Right atrium auricular region (tissue), 2 donors: ENCODE measurements at regions not wholly inside any gene's neighbourhood (a gene's known extent, or its start where the extent isn't known, plus 50 kb on each side); places are given as distances from the start of the nearest gene placed in this dataset.

Experiments
- DNase-seq: peaks from one replicate; pipeline ENCODE4 v3.0.0-alpha.2; 2019; ENCODE audit warnings: low spot score
- H3K27ac ChIP-seq, 2 donors: fragments of 200-600 bp; sonication (generic); 1 replicate in 1 of 2; 2 replicates in 1 of 2; pipeline ENCODE4 v1.5.1; 2016 to 2019
- H3K27me3 ChIP-seq, 2 donors: fragments of 200-600 bp; sonication (generic); one replicate each; pipeline versions ENCODE4 v1.5.1 to v1.6.0; 2017 to 2019
- H3K36me3 ChIP-seq: fragments of 200-600 bp; sonication (generic); one replicate; pipeline ENCODE4 v1.5.1; 2016
- H3K4me1 ChIP-seq, 2 donors: fragments of 200-600 bp; sonication (generic); one replicate each; pipeline versions ENCODE4 v1.5.1 to v1.6.0; 2017 to 2019
- H3K4me3 ChIP-seq, 2 donors: fragments of 200-600 bp; sonication (generic); 1 replicate in 1 of 2; 2 replicates in 1 of 2; pipeline ENCODE4 v1.5.1; 2017 to 2019; ENCODE audit warnings: mild to moderate bottlenecking in 1 of 2, moderate library complexity in 1 of 2
- H3K9me3 ChIP-seq, 2 donors: fragments of 200-600 bp; sonication (generic); one replicate each; pipeline ENCODE4 v1.5.1; 2019
- CTCF ChIP-seq, 2 donors: fragments of 200-600 bp; sonication (generic); IDR thresholded peaks; one replicate each; pipeline ENCODE4 v1.5.1; 2019; ENCODE audit warnings: antibody characterized with exemption in 2 of 2

GRCh38 chr3:81916890-81917289, 155.4 kb upstream of the GBE1 start:
- TF ChIP-seq CTCF (IDR thresholded peaks at IDR 0.05): no peak
- Histone ChIP-seq H3K4me3 (no peak overlapping the region), H3K27me3 (no peaks in the 10 kb centered on the region), H3K27ac (no peak overlapping the region), H3K9me3 (no peaks in the 10 kb centered on the region), H3K4me1 (no peaks in the 10 kb centered on the region), H3K36me3 (no peaks in the 10 kb centered on the region)
- no peak for DNase-seq

- DNase-seq: no peak
- Histone ChIP-seq H3K27me3 (no peaks in the 10 kb centered on the region), H3K4me1 (no peaks in the 10 kb centered on the region), H3K4me3 (no peak overlapping the region), H3K9me3 (no peaks in the 10 kb centered on the region), H3K36me3 (no peaks in the 10 kb centered on the region), H3K27ac (no peak overlapping the region)
- no peak for TF ChIP-seq CTCF (IDR thresholded peaks at IDR 0.05)
Observed at GRCh38 chr3:81913886-81914663, 152.6 kb upstream of the GBE1 start.

- no peak overlapping the region for H3K4me3 ChIP-seq
- H3K9me3 ChIP-seq: no peaks in the 10 kb centered on the region
- no peaks in the 10 kb centered on the region for H3K4me1 ChIP-seq
- H3K36me3 ChIP-seq: no peaks in the 10 kb centered on the region
- H3K27ac ChIP-seq: no peak overlapping the region
- H3K27me3 ChIP-seq: no peaks in the 10 kb centered on the region
- TF ChIP-seq CTCF (IDR thresholded peaks at IDR 0.05): no peak
- DNase-seq: no peak
Observed at GRCh38 chr3:81911221-81911620, 149.8 kb upstream of the GBE1 start.

GRCh38 chr3:81910244-81910852, 148.9 kb upstream of the GBE1 start:
- H3K27me3 ChIP-seq: no peaks in the 10 kb centered on the region
- no peak overlapping the region for H3K27ac ChIP-seq
- no peaks in the 10 kb centered on the region for H3K9me3 ChIP-seq
- H3K4me3 ChIP-seq: no peak overlapping the region
- no peaks in the 10 kb centered on the region for H3K4me1 ChIP-seq
- TF ChIP-seq CTCF (IDR thresholded peaks at IDR 0.05): peak; percentile 70 to 81
- DNase-seq: no peak
- no peaks in the 10 kb centered on the region for H3K36me3 ChIP-seq

- Histone ChIP-seq H3K4me3 (no peak overlapping the region), H3K27ac (no peak overlapping the region), H3K27me3 (no peaks in the 10 kb centered on the region), H3K4me1 (no peaks in the 10 kb centered on the region), H3K36me3 (no peaks in the 10 kb centered on the region), H3K9me3 (no peaks in the 10 kb centered on the region)
- no peak for DNase-seq
- no peak for TF ChIP-seq CTCF (IDR thresholded peaks at IDR 0.05)
Observed at GRCh38 chr3:81909796-81910195, 148.4 kb upstream of the GBE1 start.
